DND-41 (cell line): ENCODE measurements at regions not wholly inside any gene's neighbourhood (a gene's known extent, or its start where the extent isn't known, plus 50 kb on each side); places are given as distances from the start of the nearest gene placed in this dataset.

Experiments
- ATAC-seq: fragments of 200-7000 bp; cut with Tn5 transposase; 3 replicates; pipeline ENCODE4 v1.9.1; 2021; ENCODE audit warnings: low read depth; ENCODE audit not compliant: insufficient read depth
- DNase-seq: peaks from one replicate; pipeline ENCODE4 v3.0.0-alpha.2; 2020
- H2AFZ ChIP-seq: 2 replicates; pipeline ENCODE4 v1.6.0; 2012; ENCODE audit warnings: low read depth, low read length
- H3K27ac ChIP-seq: 2 replicates; pipeline ENCODE4 v1.5.1; 2012; ENCODE audit warnings: low read length, inconsistent platforms
- H3K27me3 ChIP-seq: fragments of 200-600 bp; sonication (generic); 2 replicates; pipeline ENCODE4 v1.6.0; 2012; ENCODE audit warnings: low read length, mild to moderate bottlenecking, inconsistent platforms; ENCODE audit not compliant: insufficient read depth, poor library complexity
- H3K36me3 ChIP-seq: 2 replicates; pipeline ENCODE4 v1.5.1; 2012; ENCODE audit warnings: low read length, inconsistent platforms; ENCODE audit not compliant: insufficient read depth
- H3K4me1 ChIP-seq: 2 replicates; pipeline ENCODE4 v1.5.1; 2012; ENCODE audit warnings: mild to moderate bottlenecking, low read length; ENCODE audit not compliant: insufficient read depth
- H3K4me2 ChIP-seq: 2 replicates; pipeline ENCODE4 v1.6.0; 2012; ENCODE audit warnings: mild to moderate bottlenecking, moderate library complexity, low read length, inconsistent platforms; ENCODE audit not compliant: insufficient read depth
- H3K4me3 ChIP-seq, 2 experiments: fragments of 200-600 bp in 1 of 2; shearing (Covaris generic) in 1 of 2; 2 replicates each; pipeline ENCODE4 v1.5.1; 2012 to 2016; ENCODE audit warnings: inconsistent platforms in 2 of 2, low read length in 2 of 2, mild to moderate bottlenecking in 2 of 2, low read depth in 1 of 2, moderate library complexity in 1 of 2
- H3K79me2 ChIP-seq: 2 replicates; pipeline ENCODE4 v1.6.0; 2012; ENCODE audit warnings: low read length, inconsistent platforms; ENCODE audit not compliant: insufficient read depth
- H3K9ac ChIP-seq: 2 replicates; pipeline ENCODE4 v1.6.0; 2012; ENCODE audit warnings: low read depth, mild to moderate bottlenecking, inconsistent platforms, low read length, moderate library complexity
- H3K9me3 ChIP-seq: 2 replicates; pipeline ENCODE4 v1.5.1; 2012; ENCODE audit warnings: low read length, moderate library complexity, mild to moderate bottlenecking, inconsistent platforms; ENCODE audit not compliant: insufficient read depth, severe bottlenecking
- H4K20me1 ChIP-seq: 2 replicates; pipeline ENCODE4 v1.6.0; 2012; ENCODE audit warnings: low read length; ENCODE audit not compliant: insufficient read depth
- CTCF ChIP-seq: IDR thresholded peaks from 2 replicates; pipeline ENCODE4 v1.5.1; 2012; ENCODE audit warnings: borderline replicate concordance, low read length, moderate library complexity, mild to moderate bottlenecking; ENCODE audit not compliant: poor library complexity, severe bottlenecking; ENCODE audit errors: extremely low read depth
- EZH2 ChIP-seq: IDR thresholded peaks from 3 replicates; pipeline ENCODE4 v1.6.1; 2012; ENCODE audit warnings: borderline replicate concordance, low read depth, mild to moderate bottlenecking, moderate library complexity, low read length, inconsistent platforms; ENCODE audit not compliant: severe bottlenecking

- DNase-seq: no peak
- TF ChIP-seq EZH2 (no peak), CTCF (no peak)
- Histone ChIP-seq H3K9ac (no peak overlapping the region), H3K4me1 (no peaks in the 10 kb centered on the region), H3K27me3 (peaks cover 6% of the 10 kb centered on the region), H3K4me2 (no peak overlapping the region), H3K27ac (no peak overlapping the region), H3K36me3 (no peaks in the 10 kb centered on the region), H4K20me1 (no peaks in the 10 kb centered on the region), H3K79me2 (no peaks in the 10 kb centered on the region), H3K4me3 (no peak overlapping the region), H3K9me3 (no peaks in the 10 kb centered on the region), H2AFZ (no peak overlapping the region)
- no peak for ATAC-seq
Observed at GRCh38 chr2:64386676-64387075, 67.3 kb upstream of the LGALSL start.

- no peaks in the 10 kb centered on the region for H3K9me3 ChIP-seq
- H3K9ac ChIP-seq: no peak overlapping the region
- no peaks in the 10 kb centered on the region for H3K4me1 ChIP-seq
- TF ChIP-seq CTCF (no peak), EZH2 (no peak)
- H3K4me2 ChIP-seq: no peak overlapping the region
- H3K36me3 ChIP-seq: no peaks in the 10 kb centered on the region
- H3K79me2 ChIP-seq: no peaks in the 10 kb centered on the region
- ATAC-seq (no peak), DNase-seq (no peak)
- no peak overlapping the region for H2AFZ ChIP-seq
- H3K27ac ChIP-seq: no peak overlapping the region
- H3K27me3 ChIP-seq: peaks cover 12% of the 10 kb centered on the region
- no peak overlapping the region for H3K4me3 ChIP-seq
- no peaks in the 10 kb centered on the region for H4K20me1 ChIP-seq
Observed at GRCh38 chr2:64390586-64390985, 63.4 kb upstream of the LGALSL start.

- TF ChIP-seq EZH2 (no peak), CTCF (no peak)
- H3K9ac ChIP-seq: no peak overlapping the region
- no peak overlapping the region for H3K4me2 ChIP-seq
- H3K9me3 ChIP-seq: no peaks in the 10 kb centered on the region
- H3K36me3 ChIP-seq: no peaks in the 10 kb centered on the region
- H3K4me1 ChIP-seq: no peaks in the 10 kb centered on the region
- DNase-seq (no peak), ATAC-seq (no peak)
- H2AFZ ChIP-seq: no peak overlapping the region
- no peaks in the 10 kb centered on the region for H4K20me1 ChIP-seq
- peaks cover 11% of the 10 kb centered on the region for H3K27me3 ChIP-seq
- H3K4me3 ChIP-seq: no peak overlapping the region
- H3K79me2 ChIP-seq: no peaks in the 10 kb centered on the region
- H3K27ac ChIP-seq: no peak overlapping the region
Observed at GRCh38 chr2:64391424-64391823, 62.5 kb upstream of the LGALSL start.

GRCh38 chr2:64391940-64392339, 62.0 kb upstream of the LGALSL start:
- H3K9me3 ChIP-seq: no peaks in the 10 kb centered on the region
- no peaks in the 10 kb centered on the region for H3K79me2 ChIP-seq
- no peak overlapping the region for H3K4me2 ChIP-seq
- no peaks in the 10 kb centered on the region for H3K36me3 ChIP-seq
- no peaks in the 10 kb centered on the region for H4K20me1 ChIP-seq
- H3K27ac ChIP-seq: no peak overlapping the region
- no peak overlapping the region for H3K4me3 ChIP-seq
- no peak for TF ChIP-seq EZH2
- no peak for TF ChIP-seq CTCF
- H3K27me3 ChIP-seq: peaks cover 9% of the 10 kb centered on the region
- no peaks in the 10 kb centered on the region for H3K4me1 ChIP-seq
- no peak overlapping the region for H2AFZ ChIP-seq
- H3K9ac ChIP-seq: no peak overlapping the region
- DNase-seq: no peak
- no peak for ATAC-seq
